Neuronal stem cell (in vitro differentiated cells): ENCODE measurements at regions not wholly inside any gene's neighbourhood (a gene's known extent, or its start where the extent isn't known, plus 50 kb on each side); places are given as distances from the start of the nearest gene placed in this dataset.

Source experiments
- DNase-seq: peaks from one replicate; pipeline ENCODE4 v3.0.0-alpha.2; 2013; ENCODE audit warnings: low spot score
- H2AFZ ChIP-seq: one replicate; pipeline ENCODE4 v1.6.1; 2013; ENCODE audit warnings: mild to moderate bottlenecking, low read length, inconsistent platforms
- H2AK5ac ChIP-seq: 2 replicates; pipeline ENCODE4 v1.6.1; 2013; ENCODE audit warnings: low read depth, mild to moderate bottlenecking, inconsistent platforms, low read length, moderate library complexity, mixed read lengths
- H2BK120ac ChIP-seq: 2 replicates; pipeline ENCODE4 v1.6.1; 2013; ENCODE audit warnings: low read depth, mild to moderate bottlenecking, inconsistent platforms, low read length, moderate library complexity, mixed read lengths
- H2BK12ac ChIP-seq: one replicate; pipeline ENCODE4 v1.6.1; 2013; ENCODE audit warnings: low read length, inconsistent platforms
- H2BK15ac ChIP-seq: 2 replicates; pipeline ENCODE4 v1.6.1; 2013; ENCODE audit warnings: mild to moderate bottlenecking, low read length, inconsistent platforms, mixed read lengths
- H2BK5ac ChIP-seq: one replicate; pipeline ENCODE4 v1.6.1; 2013; ENCODE audit warnings: inconsistent platforms, mild to moderate bottlenecking, low read length, moderate library complexity
- H3K14ac ChIP-seq: one replicate; pipeline ENCODE4 v1.6.1; 2013; ENCODE audit warnings: low read length, inconsistent platforms
- H3K18ac ChIP-seq: 2 replicates; pipeline ENCODE4 v1.6.1; 2013; ENCODE audit warnings: low read length, inconsistent platforms
- H3K23ac ChIP-seq: 2 replicates; pipeline ENCODE4 v1.6.1; 2013; ENCODE audit warnings: low read depth, mild to moderate bottlenecking, mixed read lengths, low read length, inconsistent platforms; ENCODE audit not compliant: poor library complexity
- H3K27ac ChIP-seq: replicated peaks from 3 replicates; pipeline ENCODE4 v1.5.1; 2013; ENCODE audit warnings: low read length, inconsistent platforms
- H3K27me3 ChIP-seq, 3 experiments: 2 replicates each; pipeline ENCODE4 v1.6.1; 2013; ENCODE audit warnings: low read length in 3 of 3, mild to moderate bottlenecking in 2 of 3, inconsistent platforms in 1 of 3, low read depth in 1 of 3, mixed read lengths in 1 of 3, moderate library complexity in 1 of 3; ENCODE audit not compliant: control insufficient read depth in 3 of 3, insufficient read depth in 3 of 3
- H3K36me3 ChIP-seq, 2 donors: replicated peaks in 1 of 2; 2 replicates each; pipeline ENCODE4 v1.6.1; 2013; ENCODE audit warnings: low read length in 2 of 2; ENCODE audit not compliant: control insufficient read depth in 2 of 2, insufficient read depth in 2 of 2
- H3K4ac ChIP-seq: 2 replicates; pipeline ENCODE4 v1.6.1; 2013; ENCODE audit warnings: inconsistent platforms, mild to moderate bottlenecking, low read length, moderate library complexity
- H3K4me1 ChIP-seq, 2 donors: 1 replicate in 1 of 2; 2 replicates in 1 of 2; pipeline ENCODE4 v1.6.1; 2013; ENCODE audit warnings: low read length in 2 of 2, low read depth in 1 of 2; ENCODE audit not compliant: control insufficient read depth in 2 of 2, insufficient read depth in 1 of 2
- H3K4me2 ChIP-seq: one replicate; pipeline ENCODE4 v1.6.1; 2013; ENCODE audit warnings: mild to moderate bottlenecking, low read length, inconsistent platforms; ENCODE audit not compliant: insufficient read depth, poor library complexity, severe bottlenecking
- H3K4me3 ChIP-seq, 2 donors: 2 replicates each; pipeline ENCODE4 v1.5.1; 2013; ENCODE audit warnings: low read length in 2 of 2, mild to moderate bottlenecking in 2 of 2, inconsistent platforms in 1 of 2, moderate library complexity in 1 of 2
- H3K79me1 ChIP-seq: one replicate; pipeline ENCODE4 v1.6.1; 2013; ENCODE audit warnings: low read depth, mild to moderate bottlenecking, inconsistent platforms, low read length, moderate library complexity
- H3K9ac ChIP-seq: one replicate; pipeline ENCODE4 v1.6.1; 2013; ENCODE audit warnings: mild to moderate bottlenecking, low read depth, low read length, inconsistent platforms; ENCODE audit not compliant: poor library complexity
- H3K9me3 ChIP-seq, 2 donors: replicated peaks in 1 of 2; 2 replicates each; pipeline versions ENCODE3 to v1.6.1; 2013; ENCODE audit warnings: low read length in 2 of 2, mild to moderate bottlenecking in 2 of 2, inconsistent platforms in 1 of 2, low read depth in 1 of 2, mixed read lengths in 1 of 2, moderate library complexity in 1 of 2; ENCODE audit not compliant: control insufficient read depth in 2 of 2, insufficient read depth in 1 of 2
- H4K8ac ChIP-seq: one replicate; pipeline ENCODE4 v1.6.1; 2013; ENCODE audit warnings: low read depth, mild to moderate bottlenecking, inconsistent platforms, low read length, moderate library complexity
- H4K91ac ChIP-seq: one replicate; pipeline ENCODE4 v1.6.1; 2013; ENCODE audit warnings: low read length, low read depth, mild to moderate bottlenecking, inconsistent platforms; ENCODE audit not compliant: poor library complexity
- WGBS, 2 donors: extraction: QIAGEN DNeasy Blood & Tissue Kit; methylation state at CpG; one replicate each; pipeline ENCODE4 v1.1.7; 2013; ENCODE audit warnings: missing lambda C conversion rate in 2 of 2, mixed read lengths in 1 of 2; ENCODE audit not compliant: insufficient read length in 2 of 2, insufficient replicate concordance in 1 of 2; ENCODE audit errors: extremely low coverage in 2 of 2; 5-methylcytosine and 5-hydroxymethylcytosine counted together

DNA sequence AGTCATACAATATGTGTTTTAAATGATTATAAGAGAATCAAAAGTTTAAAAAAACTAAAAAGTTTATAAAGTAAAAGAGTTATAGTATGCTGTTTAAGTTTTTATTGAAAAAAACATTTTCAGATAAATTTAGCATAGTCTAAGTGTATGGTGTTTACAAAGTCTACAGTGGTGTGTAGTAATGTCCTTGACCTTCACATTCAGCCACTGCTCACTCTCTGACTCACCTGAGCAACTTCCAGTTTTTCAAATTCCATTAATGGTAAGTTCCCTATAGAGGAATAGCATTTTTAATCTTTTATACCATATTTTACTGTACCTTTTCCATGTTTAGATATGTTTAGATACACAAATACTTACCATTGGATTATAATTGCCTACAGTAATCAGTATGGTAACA is 842.4 kb upstream of the KLHL1 start:
- no peaks in the 10 kb centered on the region for H3K36me3 ChIP-seq
- no peak overlapping the region for H3K4ac ChIP-seq
- no peaks in the 10 kb centered on the region for H3K9me3 ChIP-seq
- peaks cover 0 to 3% of the 10 kb centered on the region in 2 donors for H3K4me1 ChIP-seq
- H2BK5ac ChIP-seq: no peak overlapping the region
- no peak for DNase-seq
- no peak overlapping the region for H2BK12ac ChIP-seq
- H2BK120ac ChIP-seq: no peak overlapping the region
- H4K91ac ChIP-seq: no peak overlapping the region
- H3K9ac ChIP-seq: no peak overlapping the region
- H2BK15ac ChIP-seq: no peak overlapping the region
- H3K23ac ChIP-seq: no peak overlapping the region
- no peak overlapping the region for H3K18ac ChIP-seq
- no peak overlapping the region for H3K4me2 ChIP-seq
- H3K27ac ChIP-seq: no peak overlapping the region
- H2AFZ ChIP-seq: no peak overlapping the region
- no peak overlapping the region for H2AK5ac ChIP-seq
- H4K8ac ChIP-seq: no peak overlapping the region
- H3K4me3 ChIP-seq: no peak overlapping the region
- no peaks in the 10 kb centered on the region for H3K27me3 ChIP-seq
- H3K79me1 ChIP-seq: no peaks in the 10 kb centered on the region
- no peak overlapping the region for H3K14ac ChIP-seq

DNA sequence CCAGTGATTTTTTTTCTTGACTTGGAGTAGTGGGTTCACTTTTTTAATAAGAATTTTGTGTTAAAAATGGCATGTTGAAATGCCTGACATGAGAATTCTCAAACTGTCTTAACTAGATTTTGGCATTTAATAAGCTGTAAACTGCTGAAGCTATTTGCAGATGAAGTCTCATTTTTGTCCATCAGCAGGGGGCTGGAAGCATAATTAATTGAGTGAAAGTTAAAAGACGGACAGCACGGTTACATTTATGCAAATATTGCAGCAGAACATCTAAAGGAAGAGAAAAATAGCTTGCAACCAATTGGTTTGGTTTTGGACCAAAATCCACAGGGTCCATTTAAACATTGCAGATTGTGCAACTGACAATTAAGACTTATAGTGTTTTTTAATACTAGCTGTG is 837.3 kb upstream of the KLHL1 start:
- peak overlapping the region; percentile 13 for H2AFZ ChIP-seq
- H4K91ac ChIP-seq: no peak overlapping the region
- H3K4me1 ChIP-seq: peaks cover 0 to 5% of the 10 kb centered on the region in 2 donors
- no peak overlapping the region for H4K8ac ChIP-seq
- no peak overlapping the region for H2AK5ac ChIP-seq
- no peaks in the 10 kb centered on the region for H3K27me3 ChIP-seq
- H2BK120ac ChIP-seq: no peak overlapping the region
- H3K27ac ChIP-seq: no peak overlapping the region
- no peaks in the 10 kb centered on the region for H3K79me1 ChIP-seq
- no peak overlapping the region for H3K4me2 ChIP-seq
- no peak overlapping the region for H2BK5ac ChIP-seq
- no peak overlapping the region for H2BK12ac ChIP-seq
- no CpG with 5 or more reads among the region's 2 CpGs for WGBS, 2 donors
- no peak overlapping the region for H3K23ac ChIP-seq
- H3K14ac ChIP-seq: no peak overlapping the region
- no peaks in the 10 kb centered on the region for H3K36me3 ChIP-seq
- DNase-seq: no peak
- no peaks in the 10 kb centered on the region for H3K9me3 ChIP-seq
- no peak overlapping the region for H3K9ac ChIP-seq
- no peak overlapping the region for H2BK15ac ChIP-seq
- H3K18ac ChIP-seq: no peak overlapping the region
- H3K4me3 ChIP-seq: no peak overlapping the region
- no peak overlapping the region for H3K4ac ChIP-seq

DNA sequence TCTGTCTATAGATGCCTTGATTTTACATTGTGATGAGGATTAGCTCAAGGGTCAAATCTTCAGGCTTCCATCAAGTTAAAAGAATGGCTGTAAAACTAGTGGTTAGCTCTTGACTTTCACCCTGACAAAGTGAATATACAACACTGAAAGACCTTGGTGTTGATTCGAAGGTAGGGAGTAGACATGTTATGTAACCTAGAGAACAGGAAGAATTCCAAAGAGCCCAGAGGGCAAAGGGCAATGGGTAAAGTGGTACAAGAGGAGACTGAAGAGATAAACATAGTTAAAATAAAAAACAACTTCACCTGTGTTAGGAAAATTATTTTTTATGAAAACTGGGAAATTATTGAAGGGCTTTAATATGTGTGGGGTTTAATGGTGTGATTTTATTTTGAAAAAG is 833.2 kb upstream of the KLHL1 start:
- Histone ChIP-seq H2BK120ac (no peak overlapping the region), H3K4me2 (no peak overlapping the region), H3K9ac (no peak overlapping the region), H3K4me3 (no peak overlapping the region), H3K14ac (no peak overlapping the region), H3K23ac (no peak overlapping the region), H2AK5ac (no peak overlapping the region), H4K8ac (no peak overlapping the region), H3K27ac (no peak overlapping the region), H3K27me3 (no peaks in the 10 kb centered on the region), H2AFZ (no peak overlapping the region), H2BK5ac (no peak overlapping the region), H4K91ac (no peak overlapping the region), H2BK12ac (no peak overlapping the region), H3K9me3 (no peaks in the 10 kb centered on the region), H2BK15ac (no peak overlapping the region), H3K4me1 (peaks cover 0 to 5% of the 10 kb centered on the region in 2 donors), H3K79me1 (no peaks in the 10 kb centered on the region), H3K4ac (no peak overlapping the region), H3K36me3 (no peaks in the 10 kb centered on the region), H3K18ac (no peak overlapping the region)
- no peak for DNase-seq
- no CpG with 5 or more reads among the region's 1 CpG for WGBS, 2 donors

DNA sequence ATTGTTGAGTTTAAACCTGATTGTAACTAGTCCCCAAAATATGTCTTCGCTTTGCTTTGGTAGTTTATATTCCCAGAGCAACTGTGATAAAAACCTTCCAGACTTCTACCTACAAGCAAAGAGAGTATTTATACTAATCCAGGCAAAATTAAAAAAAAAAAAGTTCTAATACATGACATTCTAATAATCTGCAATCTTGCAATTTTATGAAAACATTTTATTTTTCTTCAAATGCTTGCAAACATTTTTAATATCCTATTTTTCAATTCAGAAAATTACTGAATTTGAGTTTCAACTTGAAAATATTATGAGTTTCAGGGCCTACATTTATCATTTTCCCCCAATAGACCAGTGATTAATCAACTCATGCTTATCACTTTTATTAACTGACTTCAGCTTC is 830.2 kb upstream of the KLHL1 start:
- Histone ChIP-seq H3K27me3 (no peaks in the 10 kb centered on the region), H3K27ac (no peak overlapping the region), H2AFZ (no peak overlapping the region), H2BK12ac (no peak overlapping the region), H3K4me2 (no peak overlapping the region), H3K14ac (no peak overlapping the region), H2BK120ac (no peak overlapping the region), H2BK5ac (no peak overlapping the region), H3K9ac (no peak overlapping the region), H3K23ac (no peak overlapping the region), H3K4ac (no peak overlapping the region), H3K36me3 (no peaks in the 10 kb centered on the region), H3K4me3 (no peak overlapping the region), H2AK5ac (no peak overlapping the region), H3K4me1 (no peaks in the 10 kb centered on the region), H3K9me3 (no peaks in the 10 kb centered on the region), H4K8ac (no peak overlapping the region), H3K79me1 (no peaks in the 10 kb centered on the region), H3K18ac (no peak overlapping the region), H4K91ac (no peak overlapping the region), H2BK15ac (no peak overlapping the region)
- no CpG with 5 or more reads among the region's 1 CpG for WGBS, 2 donors
- no peak for DNase-seq
